Tibial artery (tissue), 4 donors: ENCODE measurements at regions not wholly inside any gene's neighbourhood (a gene's known extent, or its start where the extent isn't known, plus 50 kb on each side); places are given as distances from the start of the nearest gene placed in this dataset.

Source experiments
- DNase-seq, 2 donors: peaks; one replicate each; pipeline ENCODE4 v3.0.0-alpha.2; 2019
- H3K27ac ChIP-seq, 2 donors: fragments of 200-600 bp; sonication (generic) in 1 of 2; 1 replicate in 1 of 2; 2 replicates in 1 of 2; pipeline ENCODE4 v1.5.1; 2018 to 2019; ENCODE audit warnings: mild to moderate bottlenecking in 1 of 2
- H3K27me3 ChIP-seq, 2 donors: fragments of 200-600 bp; sonication (generic) in 1 of 2; one replicate each; pipeline versions ENCODE4 v1.5.1 to v1.6.0; 2016 to 2019
- H3K36me3 ChIP-seq, 3 donors: fragments of 200-600 bp; sonication (generic) in 2 of 3; one replicate each; pipeline ENCODE4 v1.5.1; 2016 to 2019; ENCODE audit warnings: mild to moderate bottlenecking in 2 of 3
- H3K4me1 ChIP-seq, 4 donors: fragments of 200-600 bp; sonication (generic) in 2 of 4; 1 replicate in 3 of 4; 2 replicates in 1 of 4; pipeline ENCODE4 v1.5.1; 2016 to 2019
- H3K4me3 ChIP-seq, 2 donors: fragments of 200-600 bp; sonication (generic) in 1 of 2; 1 replicate in 1 of 2; 2 replicates in 1 of 2; pipeline ENCODE4 v1.5.1; 2018 to 2019; ENCODE audit warnings: mild to moderate bottlenecking in 2 of 2
- H3K9me3 ChIP-seq, 3 donors: fragments of 200-600 bp; sonication (generic) in 1 of 3; one replicate each; pipeline ENCODE4 v1.5.1; 2016 to 2019
- intact Hi-C: fragments of 100-400 bp; cut with DNase I; formaldehyde crosslinking; loops from one replicate; pipeline ENCODE4 v1.15.0; 2023; ENCODE audit warnings: low total_unique reads
- TF ChIP-seq, protein P1 (sequence below), 2 experiments: fragments of 200-600 bp in 1 of 2; fragments of 450-650 bp in 1 of 2; IDR thresholded peaks; one replicate each; pipeline ENCODE4 v1.5.1; 2017 to 2019; ENCODE audit warnings: antibody characterized with exemption in 2 of 2, mild to moderate bottlenecking in 1 of 2, moderate library complexity in 1 of 2

DNA sequence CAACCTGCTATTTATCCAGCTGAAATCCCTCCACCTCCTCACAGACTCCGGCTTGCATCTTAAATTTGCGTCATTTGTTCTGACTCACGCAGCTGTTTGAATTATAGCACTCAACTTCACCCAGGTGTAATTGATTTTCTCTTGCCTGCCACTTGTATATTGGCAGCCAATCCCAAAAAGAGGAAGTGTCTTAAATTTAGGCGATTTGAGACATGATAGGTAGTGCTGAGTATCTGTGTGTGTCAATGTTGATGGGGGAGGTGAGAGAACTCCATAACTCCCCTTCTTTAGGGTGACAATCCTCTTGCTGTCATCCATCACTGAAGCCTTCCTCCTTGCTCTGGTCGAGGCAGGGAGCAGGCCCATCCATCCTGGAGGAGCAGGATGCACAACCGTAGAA, 77.2 kb upstream of the TPRG1 start:
- intact Hi-C loops = no loop called here

DNA sequence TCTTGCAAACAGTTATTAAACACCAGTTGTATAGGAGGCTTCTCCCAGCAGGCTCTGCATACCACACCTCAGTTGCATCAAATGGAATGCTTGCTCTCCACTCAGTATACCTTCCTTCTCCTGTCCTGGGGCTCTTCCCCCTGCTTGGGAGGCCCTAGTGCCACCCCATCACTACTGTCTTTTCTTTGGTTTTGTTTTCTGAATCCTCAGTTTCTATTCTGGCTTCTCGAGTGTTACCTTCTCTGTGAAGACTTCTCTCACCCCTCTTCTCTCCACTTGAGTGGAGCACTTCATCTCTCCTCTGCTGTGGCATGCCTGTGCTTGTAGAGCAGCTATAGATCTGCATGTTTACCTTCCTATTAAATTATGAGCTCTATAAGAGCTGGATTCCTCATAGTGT, 75.7 kb upstream of the TPRG1 start:
- H3K27ac ChIP-seq = no peak overlapping the region
- peaks cover 0 to 33% (median 27%) of the 10 kb centered on the region in 4 donors for H3K4me1 ChIP-seq
- DNase-seq = no peak
- H3K9me3 ChIP-seq = no peaks in the 10 kb centered on the region
- intact Hi-C loops = no loop called here
- no peaks in the 10 kb centered on the region for H3K27me3 ChIP-seq
- no peak overlapping the region for H3K4me3 ChIP-seq
- TF ChIP-seq, protein P1, sequence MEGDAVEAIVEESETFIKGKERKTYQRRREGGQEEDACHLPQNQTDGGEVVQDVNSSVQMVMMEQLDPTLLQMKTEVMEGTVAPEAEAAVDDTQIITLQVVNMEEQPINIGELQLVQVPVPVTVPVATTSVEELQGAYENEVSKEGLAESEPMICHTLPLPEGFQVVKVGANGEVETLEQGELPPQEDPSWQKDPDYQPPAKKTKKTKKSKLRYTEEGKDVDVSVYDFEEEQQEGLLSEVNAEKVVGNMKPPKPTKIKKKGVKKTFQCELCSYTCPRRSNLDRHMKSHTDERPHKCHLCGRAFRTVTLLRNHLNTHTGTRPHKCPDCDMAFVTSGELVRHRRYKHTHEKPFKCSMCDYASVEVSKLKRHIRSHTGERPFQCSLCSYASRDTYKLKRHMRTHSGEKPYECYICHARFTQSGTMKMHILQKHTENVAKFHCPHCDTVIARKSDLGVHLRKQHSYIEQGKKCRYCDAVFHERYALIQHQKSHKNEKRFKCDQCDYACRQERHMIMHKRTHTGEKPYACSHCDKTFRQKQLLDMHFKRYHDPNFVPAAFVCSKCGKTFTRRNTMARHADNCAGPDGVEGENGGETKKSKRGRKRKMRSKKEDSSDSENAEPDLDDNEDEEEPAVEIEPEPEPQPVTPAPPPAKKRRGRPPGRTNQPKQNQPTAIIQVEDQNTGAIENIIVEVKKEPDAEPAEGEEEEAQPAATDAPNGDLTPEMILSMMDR (IDR thresholded peaks at IDR 0.05) = no peak
- H3K36me3 ChIP-seq = no peaks in the 10 kb centered on the region

More for the DNA sequence above, 77.2 kb upstream of the TPRG1 start:
- Histone ChIP-seq H3K36me3 (no peaks in the 10 kb centered on the region), H3K9me3 (no peaks in the 10 kb centered on the region), H3K4me3 (no peak overlapping the region), H3K27ac (no peak overlapping the region), H3K27me3 (no peaks in the 10 kb centered on the region), H3K4me1 (peaks cover 0 to 18% (median 16%) of the 10 kb centered on the region in 4 donors)
- DNase-seq = no peak
- TF ChIP-seq, protein P1 (IDR thresholded peaks at IDR 0.05) = no peak

DNA sequence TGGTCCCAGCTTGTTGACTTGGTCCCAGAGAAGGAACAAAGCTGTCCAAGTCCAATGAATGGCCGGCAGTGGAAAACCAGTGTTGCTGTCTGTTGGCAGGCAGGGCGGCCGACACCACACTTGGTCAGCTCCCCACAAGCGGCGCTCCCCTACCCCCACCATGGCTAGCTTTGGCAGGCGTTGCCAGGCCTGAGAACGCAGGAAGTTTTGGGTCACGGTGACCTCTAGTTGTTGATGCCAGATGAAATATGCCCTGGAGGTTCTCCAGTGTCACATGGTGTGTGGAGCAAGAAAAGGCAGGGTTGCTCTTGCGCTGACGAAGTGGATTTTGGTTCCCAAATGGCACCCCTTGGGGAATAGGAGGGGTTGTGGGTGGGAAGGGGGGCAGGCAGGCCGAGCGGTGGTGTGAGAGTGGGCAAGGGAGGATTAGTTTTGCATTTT, 72.7 kb upstream of the TPRG1 start:
- intact Hi-C loops = no loop called here
- Histone ChIP-seq H3K27ac (peak overlapping the region; percentile 86 to 91), H3K4me1 (peaks cover 0 to 40% (median 29%) of the 10 kb centered on the region in 4 donors), H3K9me3 (no peaks in the 10 kb centered on the region), H3K27me3 (no peaks in the 10 kb centered on the region), H3K4me3 (peak overlapping the region in 1 of 2 donors; percentile 26), H3K36me3 (no peaks in the 10 kb centered on the region)
- TF ChIP-seq, protein P1 (IDR thresholded peaks at IDR 0.05) = no peak
- DNase-seq = peak; percentile 95 to 99

DNA sequence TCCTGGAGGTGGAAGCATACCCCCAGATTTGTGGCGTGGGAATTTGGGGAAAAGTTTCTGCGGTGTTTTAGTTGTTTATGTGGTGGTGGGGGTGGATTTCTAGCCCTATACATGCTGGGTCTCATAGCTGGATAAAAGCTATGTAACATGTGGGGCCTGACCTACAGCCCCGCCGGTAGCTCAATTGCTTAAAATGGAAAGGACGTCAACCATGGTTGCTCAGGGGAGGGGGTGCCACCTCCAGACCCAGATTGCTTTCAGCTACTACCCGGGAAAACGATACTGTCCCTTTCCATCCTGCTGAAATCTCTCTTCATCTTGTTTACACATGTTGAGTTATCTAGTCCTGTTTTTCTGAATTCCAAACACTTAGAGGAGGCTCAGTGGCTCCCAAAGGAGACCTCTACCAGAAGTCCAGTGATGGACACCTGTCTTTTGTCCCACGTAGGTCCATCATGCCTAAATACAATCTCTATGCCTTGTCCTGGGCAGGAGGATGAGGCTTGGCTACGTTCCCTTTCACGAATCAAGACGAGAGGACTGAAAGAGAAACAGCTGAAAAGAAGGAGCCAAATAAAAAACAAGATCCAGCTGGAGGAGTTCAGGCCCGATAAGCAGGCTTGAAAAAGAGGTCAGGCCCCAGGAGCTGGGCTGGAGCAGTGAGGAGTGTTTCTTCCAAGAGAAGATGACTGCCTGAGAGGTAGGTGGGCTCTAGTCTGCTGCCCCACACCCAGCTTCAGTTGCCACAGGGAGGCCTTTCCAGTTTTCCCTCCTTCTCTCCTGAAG, 72.1 kb upstream of the TPRG1 start:
- Histone ChIP-seq H3K4me1 (peaks cover 0 to 40% (median 29%) of the 10 kb centered on the region in 4 donors), H3K27me3 (no peaks in the 10 kb centered on the region), H3K4me3 (peak overlapping the region in 1 of 2 donors; percentile 26), H3K36me3 (no peaks in the 10 kb centered on the region), H3K27ac (peak overlapping the region; percentile 86 to 91), H3K9me3 (no peaks in the 10 kb centered on the region)
- peak; percentile 60 to 71 for DNase-seq
- TF ChIP-seq, protein P1 (IDR thresholded peaks at IDR 0.05) = no peak
- intact Hi-C loops = no loop called here

DNA sequence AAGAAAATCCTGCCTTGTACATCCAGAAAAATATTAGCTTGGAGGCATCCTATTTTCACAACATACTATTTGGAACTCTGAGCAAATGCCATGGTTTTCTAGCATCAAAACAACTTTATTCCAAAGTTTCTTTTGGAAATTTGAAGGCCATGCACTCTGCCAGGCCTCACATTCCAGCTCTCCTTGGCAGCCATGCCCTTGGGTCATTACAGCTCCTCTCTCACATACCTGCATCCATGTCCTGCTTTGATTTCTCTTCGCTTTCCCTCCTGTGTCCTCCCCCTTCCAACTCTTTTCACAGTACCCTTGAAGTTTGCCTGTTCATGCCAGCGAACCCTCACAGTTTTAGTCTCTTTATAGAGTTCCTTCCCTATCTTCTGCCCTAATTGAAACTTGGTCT, 70.9 kb upstream of the TPRG1 start:
- H3K27me3 ChIP-seq = no peaks in the 10 kb centered on the region
- TF ChIP-seq, protein P1 (IDR thresholded peaks at IDR 0.05) = no peak
- peaks cover 0 to 40% (median 29%) of the 10 kb centered on the region in 4 donors for H3K4me1 ChIP-seq
- H3K4me3 ChIP-seq = no peak overlapping the region
- no peaks in the 10 kb centered on the region for H3K9me3 ChIP-seq
- no peaks in the 10 kb centered on the region for H3K36me3 ChIP-seq
- H3K27ac ChIP-seq = peak overlapping the region; percentile 86 to 91
- intact Hi-C loops = no loop called here
- DNase-seq = no peak
